IMR-90 (cell line): ENCODE measurements at regions not wholly inside any gene's neighbourhood (a gene's known extent, or its start where the extent isn't known, plus 50 kb on each side); places are given as distances from the start of the nearest gene placed in this dataset.

ENCODE experiments used
- ATAC-seq: fragments of 200-7000 bp; cut with Tn5 transposase; 2 replicates; pipeline ENCODE4 v1.9.1; 2020; ENCODE audit warnings: low read depth, mild to moderate bottlenecking, moderate library complexity
- BruUV-seq: library from RNA; stranded (reverse); fragments of 400-500 nt; replicated peaks from 2 replicates; lab custom pipeline; 2021; lab: Mats Ljungman, UMichigan
- CTCF ChIA-PET: fragments of 300-600 bp; formaldehyde crosslinking; extraction: SDS; loops from one replicate; lab custom pipeline; 2021; ENCODE audit warnings: antibody characterized with exemption; lab: Yijun Ruan, JAX
- POLR2A ChIA-PET: fragments of 300-600 bp; sonication (Branson Sonifier 250); formaldehyde crosslinking; loops from one replicate; lab custom pipeline; 2022; ENCODE audit warnings: antibody characterized with exemption; ENCODE audit not compliant: unreplicated experiment; lab: Charles Lee
- DNase-seq: peaks from one replicate; pipeline ENCODE4 v3.0.0; 2013
- H2AFZ ChIP-seq: replicated peaks from 2 replicates; pipeline ENCODE3; 2013; ENCODE audit warnings: low read length, mild to moderate bottlenecking; ENCODE audit not compliant: poor library complexity
- H2AK5ac ChIP-seq: 2 replicates; pipeline ENCODE4 v1.6.1; 2013; ENCODE audit warnings: low read depth, low read length, inconsistent platforms
- H2AK9ac ChIP-seq: replicated peaks from 2 replicates; pipeline ENCODE3; 2013; ENCODE audit warnings: mild to moderate bottlenecking, low read depth, low read length, moderate library complexity; ENCODE audit not compliant: poor library complexity
- H2BK120ac ChIP-seq: 2 replicates; pipeline ENCODE4 v1.6.1; 2013; ENCODE audit warnings: low read depth, low read length, inconsistent platforms
- H2BK15ac ChIP-seq: 3 replicates; pipeline ENCODE4 v1.6.1; 2013; ENCODE audit warnings: low read depth, low read length, inconsistent platforms
- H2BK20ac ChIP-seq: 2 replicates; pipeline ENCODE4 v1.6.1; 2013; ENCODE audit warnings: low read depth, mild to moderate bottlenecking, inconsistent platforms, low read length, moderate library complexity
- H2BK5ac ChIP-seq: 2 replicates; pipeline ENCODE4 v1.6.1; 2013; ENCODE audit warnings: mild to moderate bottlenecking, low read depth, low read length, inconsistent platforms; ENCODE audit not compliant: poor library complexity, severe bottlenecking
- H3K14ac ChIP-seq: replicated peaks from 2 replicates; pipeline ENCODE4 v1.6.1; 2013; ENCODE audit warnings: low read depth, low read length, inconsistent platforms
- H3K18ac ChIP-seq: 2 replicates; pipeline ENCODE4 v1.6.1; 2013; ENCODE audit warnings: low read depth, low read length, control low read depth
- H3K23ac ChIP-seq: 2 replicates; pipeline ENCODE4 v1.6.1; 2013; ENCODE audit warnings: low read depth, low read length, inconsistent platforms
- H3K27ac ChIP-seq: 2 replicates; pipeline ENCODE4 v1.5.1; 2013; ENCODE audit warnings: mild to moderate bottlenecking, control low read depth, low read length; ENCODE audit not compliant: insufficient read depth
- H3K27me3 ChIP-seq: 2 replicates; pipeline ENCODE4 v1.6.1; 2013; ENCODE audit warnings: low read length; ENCODE audit not compliant: control insufficient read depth, insufficient read depth
- H3K36me3 ChIP-seq: 2 replicates; pipeline ENCODE4 v1.6.1; 2013; ENCODE audit warnings: low read length, mixed read lengths; ENCODE audit not compliant: control insufficient read depth, insufficient read depth
- H3K4ac ChIP-seq: 2 replicates; pipeline ENCODE4 v1.6.1; 2013; ENCODE audit warnings: low read depth, low read length, inconsistent platforms
- H3K4me1 ChIP-seq: 2 replicates; pipeline ENCODE4 v1.6.1; 2013; ENCODE audit warnings: low read length, mixed read lengths; ENCODE audit not compliant: control insufficient read depth, insufficient read depth
- H3K4me2 ChIP-seq: 2 replicates; pipeline ENCODE4 v1.6.1; 2013; ENCODE audit warnings: low read depth, mild to moderate bottlenecking, control low read depth, low read length, moderate library complexity
- H3K4me3 ChIP-seq: 2 replicates; pipeline ENCODE4 v1.5.1; 2013; ENCODE audit warnings: low read depth, mild to moderate bottlenecking, control low read depth, low read length, moderate library complexity; ENCODE audit not compliant: insufficient read depth
- H3K56ac ChIP-seq: 2 replicates; pipeline ENCODE4 v1.6.1; 2013; ENCODE audit warnings: low read length, inconsistent platforms; ENCODE audit not compliant: insufficient read depth; ENCODE audit errors: extremely low read depth
- H3K79me1 ChIP-seq, 2 experiments: 2 replicates each; pipeline ENCODE4 v1.6.1; 2013; ENCODE audit warnings: low read length in 2 of 2, inconsistent platforms in 1 of 2, low read depth in 1 of 2
- H3K9ac ChIP-seq: 2 replicates; pipeline ENCODE4 v1.6.1; 2013; ENCODE audit warnings: low read depth, low read length, control low read depth
- H3K9me1 ChIP-seq: 2 replicates; pipeline ENCODE4 v1.6.1; 2013; ENCODE audit warnings: low read length, inconsistent platforms; ENCODE audit not compliant: insufficient read depth
- H3K9me3 ChIP-seq: 2 replicates; pipeline ENCODE4 v1.6.1; 2013; ENCODE audit warnings: low read length; ENCODE audit not compliant: control insufficient read depth, insufficient read depth
- H4K20me1 ChIP-seq: 2 replicates; pipeline ENCODE4 v1.6.1; 2013; ENCODE audit warnings: low read length, inconsistent platforms; ENCODE audit not compliant: insufficient read depth
- H4K5ac ChIP-seq: 2 replicates; pipeline ENCODE4 v1.6.1; 2013; ENCODE audit warnings: mild to moderate bottlenecking, low read depth, low read length, control low read depth
- H4K8ac ChIP-seq, 2 experiments: 2 replicates each; pipeline ENCODE4 v1.6.1; 2013; ENCODE audit warnings: low read depth in 2 of 2, low read length in 2 of 2, control low read depth in 1 of 2, inconsistent platforms in 1 of 2
- H4K91ac ChIP-seq: 2 replicates; pipeline ENCODE4 v1.6.1; 2013; ENCODE audit warnings: low read depth, low read length, inconsistent platforms; ENCODE audit not compliant: insufficient read depth
- CEBPB ChIP-seq: IDR thresholded peaks from 2 replicates; pipeline ENCODE4 v1.6.1; 2012; ENCODE audit warnings: low read depth, low read length, improper control_type of control experiment
- CHD1 ChIP-seq: IDR thresholded peaks from 2 replicates; pipeline ENCODE4 v1.6.1; 2012; ENCODE audit warnings: low read depth, low read length, improper control_type of control experiment
- FOS ChIP-seq: fragments of 150-350 bp; IDR thresholded peaks from 2 replicates; pipeline ENCODE4 v1.6.1; 2016; ENCODE audit warnings: low read depth, low read length
- MXI1 ChIP-seq: IDR thresholded peaks from 2 replicates; pipeline ENCODE4 v1.6.1; 2012; ENCODE audit warnings: low read depth, mild to moderate bottlenecking, low read length, moderate library complexity, borderline replicate concordance
- NFE2L2 ChIP-seq: fragments of 150-350 bp; IDR thresholded peaks from 2 replicates; pipeline ENCODE4 v1.6.1; 2016; ENCODE audit warnings: low read depth, mild to moderate bottlenecking, low read length
- POLR2A ChIP-seq: IDR thresholded peaks from 2 replicates; pipeline ENCODE4 v1.6.1; 2012; ENCODE audit warnings: mild to moderate bottlenecking, low read depth, low read length
- RAD21 ChIP-seq: IDR thresholded peaks from 2 replicates; pipeline ENCODE4 v1.6.1; 2012; ENCODE audit warnings: low read length, improper control_type of control experiment
- RFX5 ChIP-seq: IDR thresholded peaks from 2 replicates; pipeline ENCODE4 v1.8.0; 2012; ENCODE audit warnings: low read depth, mild to moderate bottlenecking, low read length, moderate library complexity
- SMC3 ChIP-seq: fragments of 150-350 bp; IDR thresholded peaks from 2 replicates; pipeline ENCODE4 v1.6.1; 2016; ENCODE audit warnings: low read depth, mild to moderate bottlenecking, antibody characterized with exemption, low read length, moderate library complexity
- WGBS, 2 experiments: methylation state at CpG; one replicate each; pipeline versions ENCODE4 v1.1.5 to v1.1.7; 2013; ENCODE audit warnings: missing lambda C conversion rate in 2 of 2; ENCODE audit not compliant: insufficient read length in 1 of 2; ENCODE audit errors: extremely low coverage in 2 of 2; 5-methylcytosine and 5-hydroxymethylcytosine counted together
- dilution Hi-C: fragments of 300-500 bp; cut with HindIII; formaldehyde crosslinking; loops from one replicate; pipeline ENCODE4 v1.14.3; 2018; ENCODE audit warnings: low sequenced_read_pairs; ENCODE audit not compliant: unreplicated experiment
- in situ Hi-C: fragments of 300-500 bp; cut with MboI; formaldehyde crosslinking; loops from 3 replicates; pipeline ENCODE4 v1.14.3; 2019; ENCODE audit warnings: low sequenced_read_pairs, inconsistent platforms, mixed read lengths
- intact Hi-C: fragments of 100-400 bp; cut with micrococcal nuclease; formaldehyde crosslinking; loops from 2 replicates; pipeline ENCODE4 v1.10.0; 2022
- TF ChIP-seq, protein P1 (sequence below): fragments of 150-350 bp; IDR thresholded peaks from 2 replicates; pipeline ENCODE4 v1.6.1; 2016; ENCODE audit warnings: low read depth, mild to moderate bottlenecking, low read length, moderate library complexity, borderline replicate concordance

DNA sequence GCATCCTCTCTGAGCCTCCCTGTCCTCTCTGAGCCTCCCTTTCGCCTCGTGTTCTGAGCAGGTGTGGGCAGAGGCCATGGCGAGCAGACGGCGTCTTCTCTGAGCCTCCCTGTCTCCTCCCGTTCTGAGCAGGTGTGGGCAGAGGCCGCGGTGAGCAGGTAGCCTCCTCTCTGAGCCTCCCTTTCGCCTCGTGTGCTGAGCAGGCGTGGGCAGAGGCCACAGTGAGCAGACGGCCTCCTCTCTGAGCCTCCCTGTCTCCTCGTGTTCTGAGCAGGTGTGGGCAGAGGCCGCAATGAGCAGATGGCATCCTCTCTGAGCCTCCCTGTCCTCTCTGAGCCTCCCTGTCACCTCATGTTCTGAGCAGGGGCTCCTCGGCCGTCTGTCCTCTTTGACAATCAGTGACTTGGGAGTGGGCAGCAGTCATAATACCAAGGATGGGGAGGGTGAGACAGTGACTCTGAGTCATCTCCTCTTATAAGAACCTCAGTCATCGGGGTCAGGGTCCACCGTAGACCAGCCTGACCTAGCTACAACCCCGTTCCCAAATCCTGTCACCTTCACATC lies 395.1 kb upstream of the SALL3 start:
- dilution Hi-C loops = no loop called here
- Histone ChIP-seq H3K9me3 (peaks cover 53% of the 10 kb centered on the region), H3K23ac (no peak overlapping the region), H4K20me1 (no peaks in the 10 kb centered on the region), H3K56ac (no peak overlapping the region), H3K36me3 (no peaks in the 10 kb centered on the region), H2BK5ac (no peak overlapping the region), H3K9ac (no peak overlapping the region), H2BK120ac (no peak overlapping the region), H3K4me3 (no peak overlapping the region), H3K4ac (no peak overlapping the region), H2BK15ac (no peak overlapping the region), H4K91ac (no peak overlapping the region), H4K8ac (no peak overlapping the region), H3K18ac (no peak overlapping the region), H3K4me1 (no peaks in the 10 kb centered on the region), H3K79me1 (no peaks in the 10 kb centered on the region), H3K9me1 (no peaks in the 10 kb centered on the region), H3K14ac (no peak overlapping the region), H2AK9ac (no peak overlapping the region), H2BK20ac (no peak overlapping the region), H4K5ac (no peak overlapping the region), H2AK5ac (no peak overlapping the region), H3K27ac (no peak overlapping the region), H2AFZ (no peak overlapping the region), H3K4me2 (no peak overlapping the region), H3K27me3 (no peaks in the 10 kb centered on the region)
- DNase-seq (no peak), ATAC-seq (no peak)
- TF ChIP-seq CHD1 (no peak), SMC3 (no peak), RFX5 (no peak), CEBPB (no peak), FOS (no peak), NFE2L2 (no peak), RAD21 (no peak), MXI1 (no peak), POLR2A (no peak)
- TF ChIP-seq, protein P1, sequence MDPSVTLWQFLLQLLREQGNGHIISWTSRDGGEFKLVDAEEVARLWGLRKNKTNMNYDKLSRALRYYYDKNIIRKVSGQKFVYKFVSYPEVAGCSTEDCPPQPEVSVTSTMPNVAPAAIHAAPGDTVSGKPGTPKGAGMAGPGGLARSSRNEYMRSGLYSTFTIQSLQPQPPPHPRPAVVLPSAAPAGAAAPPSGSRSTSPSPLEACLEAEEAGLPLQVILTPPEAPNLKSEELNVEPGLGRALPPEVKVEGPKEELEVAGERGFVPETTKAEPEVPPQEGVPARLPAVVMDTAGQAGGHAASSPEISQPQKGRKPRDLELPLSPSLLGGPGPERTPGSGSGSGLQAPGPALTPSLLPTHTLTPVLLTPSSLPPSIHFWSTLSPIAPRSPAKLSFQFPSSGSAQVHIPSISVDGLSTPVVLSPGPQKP = no peak
- in situ Hi-C loops = no loop called here
- 74% methylated on average over 11 of the region's 19 CpGs; no CpG with 5 or more reads in 1 of the 2 experiments for WGBS, 2 experiments
- CTCF ChIA-PET = no interaction called here
- POLR2A ChIA-PET = no interaction called here
- intact Hi-C loops = no loop called here
- BruUV-seq = no TSS peak
